DOHH2 (cell line): ENCODE measurements at regions not wholly inside any gene's neighbourhood (a gene's known extent, or its start where the extent isn't known, plus 50 kb on each side); places are given as distances from the start of the nearest gene placed in this dataset.

Experiments
- H3F3A ChIP-seq: fragments of 200-600 bp; sonication (generic), shearing (Covaris generic); 2 replicates; pipeline ENCODE4 v1.6.0; 2016; ENCODE audit warnings: antibody characterized with exemption, mild to moderate bottlenecking; ENCODE audit not compliant: control insufficient read depth, insufficient read depth
- H3K27ac ChIP-seq: fragments of 200-600 bp; sonication (generic); 2 replicates; pipeline ENCODE4 v1.5.1; 2014; ENCODE audit warnings: low read depth, mild to moderate bottlenecking, low read length, moderate library complexity
- H3K27me3 ChIP-seq: fragments of 200-600 bp; sonication (generic); 2 replicates; pipeline ENCODE4 v1.6.1; 2014; ENCODE audit warnings: mild to moderate bottlenecking, low read length, mixed read lengths; ENCODE audit not compliant: control insufficient read depth
- H3K36me3 ChIP-seq: fragments of 200-600 bp; sonication (generic); 2 replicates; pipeline ENCODE4 v1.6.1; 2014; ENCODE audit warnings: mild to moderate bottlenecking, low read length, moderate library complexity, mixed read lengths; ENCODE audit not compliant: control insufficient read depth
- H3K4me1 ChIP-seq: fragments of 200-600 bp; sonication (generic); 2 replicates; pipeline ENCODE4 v1.6.1; 2014; ENCODE audit warnings: mild to moderate bottlenecking, low read length, mixed read lengths; ENCODE audit not compliant: control insufficient read depth
- H3K4me2 ChIP-seq: fragments of 200-600 bp; sonication (generic); 2 replicates; pipeline ENCODE4 v1.6.0; 2014; ENCODE audit warnings: mild to moderate bottlenecking, low read length, moderate library complexity
- H3K4me3 ChIP-seq: fragments of 200-600 bp; sonication (generic); 2 replicates; pipeline ENCODE4 v1.5.1; 2014; ENCODE audit warnings: mild to moderate bottlenecking, low read length, mixed read lengths
- H3K79me2 ChIP-seq: fragments of 200-600 bp; sonication (generic); 2 replicates; pipeline ENCODE4 v1.6.1; 2014; ENCODE audit warnings: mild to moderate bottlenecking, low read length, mixed read lengths; ENCODE audit not compliant: control insufficient read depth
- H3K9me2 ChIP-seq: fragments of 200-600 bp; sonication (generic); replicated peaks from 2 replicates; pipeline ENCODE4 v1.6.1; 2014; ENCODE audit warnings: mild to moderate bottlenecking, low read length, mixed read lengths; ENCODE audit not compliant: control insufficient read depth
- H3K9me3 ChIP-seq: fragments of 200-600 bp; sonication (generic); 2 replicates; pipeline ENCODE4 v1.6.1; 2014; ENCODE audit warnings: antibody characterized with exemption, low read length, mixed read lengths; ENCODE audit not compliant: control insufficient read depth, insufficient read depth
- H4K20me1 ChIP-seq: fragments of 200-600 bp; sonication (generic); 2 replicates; pipeline ENCODE4 v1.6.0; 2014; ENCODE audit warnings: low read depth, mild to moderate bottlenecking, antibody characterized with exemption, low read length, moderate library complexity; ENCODE audit not compliant: control insufficient read depth, insufficient read depth
- EZH2phosphoT487 ChIP-seq: fragments of 200-600 bp; sonication (generic); IDR thresholded peaks from 2 replicates; pipeline ENCODE4 v1.6.1; 2017; ENCODE audit warnings: borderline replicate concordance, mild to moderate bottlenecking, antibody characterized with exemption, low read length, moderate library complexity, mixed read lengths
- TF ChIP-seq, protein P1 (sequence below): fragments of 200-600 bp; sonication (generic); IDR thresholded peaks from one replicate; pipeline ENCODE4 v1.5.1; 2014; ENCODE audit warnings: antibody characterized with exemption, mild to moderate bottlenecking, low read depth, low read length; ENCODE audit not compliant: poor library complexity, severe bottlenecking

DNA sequence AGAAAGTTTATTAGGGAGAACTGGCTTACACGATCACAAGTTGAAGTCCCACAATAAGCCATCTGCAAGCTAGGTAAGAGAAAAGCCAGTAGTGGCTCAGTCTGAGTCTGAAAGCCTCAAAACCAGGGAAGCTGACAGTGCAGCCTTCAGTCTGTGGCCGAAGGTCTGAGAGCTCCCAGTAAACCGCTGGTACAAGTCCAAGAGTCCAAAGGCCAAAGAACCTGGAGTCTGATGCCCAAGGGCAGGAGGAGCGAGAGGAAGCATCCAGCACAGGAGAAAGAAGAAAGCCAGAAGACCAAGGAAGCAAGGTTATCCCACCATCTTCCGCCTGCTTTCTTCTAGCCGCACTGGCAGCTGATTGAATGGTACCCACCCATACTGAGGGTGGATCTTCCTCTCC, 97.3 kb upstream of the FBN2 start:
- Histone ChIP-seq H3K4me2 (no peak overlapping the region), H3K27me3 (no peaks in the 10 kb centered on the region), H3K9me2 (no peaks in the 10 kb centered on the region), H3K4me3 (no peak overlapping the region), H4K20me1 (no peaks in the 10 kb centered on the region), H3K4me1 (no peaks in the 10 kb centered on the region), H3K36me3 (no peaks in the 10 kb centered on the region), H3K9me3 (no peaks in the 10 kb centered on the region), H3K27ac (no peak overlapping the region), H3F3A (no peaks in the 10 kb centered on the region), H3K79me2 (no peaks in the 10 kb centered on the region)
- no peak for TF ChIP-seq EZH2phosphoT487
- TF ChIP-seq, protein P1, sequence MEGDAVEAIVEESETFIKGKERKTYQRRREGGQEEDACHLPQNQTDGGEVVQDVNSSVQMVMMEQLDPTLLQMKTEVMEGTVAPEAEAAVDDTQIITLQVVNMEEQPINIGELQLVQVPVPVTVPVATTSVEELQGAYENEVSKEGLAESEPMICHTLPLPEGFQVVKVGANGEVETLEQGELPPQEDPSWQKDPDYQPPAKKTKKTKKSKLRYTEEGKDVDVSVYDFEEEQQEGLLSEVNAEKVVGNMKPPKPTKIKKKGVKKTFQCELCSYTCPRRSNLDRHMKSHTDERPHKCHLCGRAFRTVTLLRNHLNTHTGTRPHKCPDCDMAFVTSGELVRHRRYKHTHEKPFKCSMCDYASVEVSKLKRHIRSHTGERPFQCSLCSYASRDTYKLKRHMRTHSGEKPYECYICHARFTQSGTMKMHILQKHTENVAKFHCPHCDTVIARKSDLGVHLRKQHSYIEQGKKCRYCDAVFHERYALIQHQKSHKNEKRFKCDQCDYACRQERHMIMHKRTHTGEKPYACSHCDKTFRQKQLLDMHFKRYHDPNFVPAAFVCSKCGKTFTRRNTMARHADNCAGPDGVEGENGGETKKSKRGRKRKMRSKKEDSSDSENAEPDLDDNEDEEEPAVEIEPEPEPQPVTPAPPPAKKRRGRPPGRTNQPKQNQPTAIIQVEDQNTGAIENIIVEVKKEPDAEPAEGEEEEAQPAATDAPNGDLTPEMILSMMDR = no peak

DNA sequence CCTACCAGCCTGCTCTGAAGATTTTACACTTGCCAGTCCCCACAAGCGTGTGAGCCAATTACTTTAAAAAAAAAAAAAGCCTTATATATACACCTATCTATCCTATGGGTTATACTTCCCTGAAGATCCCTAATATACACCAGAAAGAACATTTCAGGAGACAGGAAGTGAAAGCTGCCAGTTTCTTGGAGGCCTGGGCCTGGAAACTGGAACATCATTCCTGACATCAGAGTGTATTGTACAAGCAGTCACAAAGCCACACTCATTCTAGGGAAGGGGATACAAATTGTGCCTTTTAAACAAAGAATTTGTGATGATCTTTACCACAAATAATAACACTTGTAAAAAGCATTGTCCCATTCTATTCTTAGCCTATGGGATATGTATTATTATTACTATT, 98.3 kb upstream of the FBN2 start:
- Histone ChIP-seq H3K4me1 (no peaks in the 10 kb centered on the region), H4K20me1 (no peaks in the 10 kb centered on the region), H3K9me2 (no peaks in the 10 kb centered on the region), H3F3A (no peaks in the 10 kb centered on the region), H3K4me2 (no peak overlapping the region), H3K36me3 (no peaks in the 10 kb centered on the region), H3K4me3 (no peak overlapping the region), H3K27me3 (no peaks in the 10 kb centered on the region), H3K79me2 (no peaks in the 10 kb centered on the region), H3K27ac (no peak overlapping the region), H3K9me3 (no peaks in the 10 kb centered on the region)
- TF ChIP-seq EZH2phosphoT487 = no peak
- TF ChIP-seq, protein P1 = no peak

DNA sequence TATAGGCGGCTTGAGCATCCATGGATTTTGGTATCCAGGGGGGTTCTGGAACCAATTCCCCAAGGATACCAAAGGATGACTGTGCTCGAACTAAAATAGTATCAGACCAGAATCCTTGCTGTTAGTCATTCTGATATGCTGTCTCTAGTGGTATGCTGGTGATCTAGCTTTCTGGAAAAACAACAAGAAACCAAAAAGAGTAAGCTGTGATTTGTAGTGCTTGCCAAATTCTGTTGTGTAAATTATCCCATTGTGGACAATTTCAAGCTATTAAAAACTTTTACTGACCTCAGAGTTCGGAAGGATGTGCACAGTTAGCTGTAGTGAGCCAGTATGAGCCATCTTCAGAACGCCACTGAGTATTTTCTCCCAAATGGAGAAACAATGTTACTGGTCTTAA, 99.0 kb upstream of the FBN2 start:
- H3K27ac ChIP-seq = no peak overlapping the region
- no peaks in the 10 kb centered on the region for H3K9me2 ChIP-seq
- no peaks in the 10 kb centered on the region for H3K36me3 ChIP-seq
- H3K4me3 ChIP-seq = no peak overlapping the region
- no peaks in the 10 kb centered on the region for H3F3A ChIP-seq
- H3K4me1 ChIP-seq = no peaks in the 10 kb centered on the region
- no peaks in the 10 kb centered on the region for H3K9me3 ChIP-seq
- H3K4me2 ChIP-seq = no peak overlapping the region
- TF ChIP-seq, protein P1 = no peak
- TF ChIP-seq EZH2phosphoT487 = no peak
- H3K27me3 ChIP-seq = no peaks in the 10 kb centered on the region
- H4K20me1 ChIP-seq = no peaks in the 10 kb centered on the region
- H3K79me2 ChIP-seq = no peaks in the 10 kb centered on the region

- Histone ChIP-seq H3K9me2 (no peaks in the 10 kb centered on the region), H3K4me1 (no peaks in the 10 kb centered on the region)
- no peak for TF ChIP-seq EZH2phosphoT487
- TF ChIP-seq, protein P1 = no peak
These were observed 103.8 kb upstream of the FBN2 start for GRCh38 chr5:128641861-128642260.

More at GRCh38 chr5:128641861-128642260, 103.8 kb upstream of the FBN2 start:
- H3K27ac ChIP-seq = no peak overlapping the region
- no peak overlapping the region for H3K4me2 ChIP-seq
- no peak overlapping the region for H3K4me3 ChIP-seq
- H3F3A ChIP-seq = no peaks in the 10 kb centered on the region
- no peaks in the 10 kb centered on the region for H3K79me2 ChIP-seq
- no peaks in the 10 kb centered on the region for H3K9me3 ChIP-seq
- H3K36me3 ChIP-seq = no peaks in the 10 kb centered on the region
- no peaks in the 10 kb centered on the region for H4K20me1 ChIP-seq
- no peaks in the 10 kb centered on the region for H3K27me3 ChIP-seq
